H1 (cell line): ENCODE measurements at regions not wholly inside any gene's neighbourhood (a gene's known extent, or its start where the extent isn't known, plus 50 kb on each side); places are given as distances from the start of the nearest gene placed in this dataset.

Source experiments
- ASH2L ChIP-seq: fragments of 200-600, 300-600 bp; sonication (generic); IDR thresholded peaks from one replicate; pipeline ENCODE4 v1.7.1; 2017; ENCODE audit warnings: low read length
- KDM1A ChIP-seq: fragments of 200-600, 300-600 bp; sonication (generic); IDR thresholded peaks from 2 replicates; pipeline ENCODE4 v1.7.1; 2016; ENCODE audit warnings: mild to moderate bottlenecking, low read length, borderline replicate concordance
- TEAD4 ChIP-seq: IDR thresholded peaks from 2 replicates; pipeline ENCODE4 v1.6.1; 2012; ENCODE audit warnings: low read depth, low read length, inconsistent platforms, mixed read lengths
- TF ChIP-seq, protein P1 (sequence below): IDR thresholded peaks from 2 replicates; pipeline ENCODE4 v1.6.1; 2011; ENCODE audit warnings: low read depth, mild to moderate bottlenecking, low read length; ENCODE audit not compliant: insufficient read depth

DNA sequence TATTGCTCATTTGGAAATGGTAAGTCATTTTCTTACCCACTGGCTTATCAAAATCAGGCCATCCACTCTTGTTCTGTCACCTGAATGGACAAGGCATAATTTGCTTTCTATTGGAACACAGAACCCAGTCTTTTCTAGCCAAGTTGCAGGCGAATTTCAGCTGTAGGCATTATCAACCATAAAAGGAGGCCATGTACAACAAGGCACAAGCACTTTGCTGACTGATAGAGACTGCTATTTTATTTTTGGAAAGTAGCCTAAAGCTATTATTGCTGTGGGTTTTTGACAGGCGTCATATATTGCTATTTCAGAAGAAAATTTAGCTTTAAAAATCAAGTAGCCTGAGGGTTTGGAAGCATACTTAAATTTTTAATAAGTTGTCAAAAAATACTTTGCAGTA, 344.2 kb downstream of the HDGFL1 start (continued):
- TF ChIP-seq, protein P1, sequence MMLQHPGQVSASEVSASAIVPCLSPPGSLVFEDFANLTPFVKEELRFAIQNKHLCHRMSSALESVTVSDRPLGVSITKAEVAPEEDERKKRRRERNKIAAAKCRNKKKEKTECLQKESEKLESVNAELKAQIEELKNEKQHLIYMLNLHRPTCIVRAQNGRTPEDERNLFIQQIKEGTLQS = no peak
- no peak for TF ChIP-seq ASH2L
- TF ChIP-seq TEAD4 = no peak
- no peak for TF ChIP-seq KDM1A
